ENCODE measurements at regions not wholly inside any gene's neighbourhood (a gene's known extent, or its start where the extent isn't known, plus 50 kb on each side); places are given as distances from the start of the nearest gene placed in this dataset.

GRCh38 chr2:45285311-45285710 is 276.1 kb upstream of the SIX2 start:
- TF ChIP-seq EZH2 (IDR thresholded peaks at IDR 0.05) (no peak), POLR2AphosphoS5 (IDR thresholded peaks at IDR 0.05; ENCODE audit: borderline replicate concordance, low read depth, low read length) (no peak)
